ENCODE measurements at regions not wholly inside any gene's neighbourhood (a gene's known extent, or its start where the extent isn't known, plus 50 kb on each side); places are given as distances from the start of the nearest gene placed in this dataset.

GRCh38 chr6:113644861-113645575 is 212.1 kb upstream of the MARCKS start:
- no peak overlapping the region for H3K27ac ChIP-seq
- TF ChIP-seq CTCF (conservative IDR thresholded peaks at IDR 0.05) (no peak), ZFX (IDR thresholded peaks at IDR 0.05) (no peak)

GRCh38 chr6:113645576-113645970 is 211.6 kb upstream of the MARCKS start:
- no peak for TF ChIP-seq ZFX (IDR thresholded peaks at IDR 0.05)
- TF ChIP-seq CTCF (conservative IDR thresholded peaks at IDR 0.05), result no peak
- no peak overlapping the region for H3K27ac ChIP-seq

GRCh38 chr6:113645986-113646385 is 211.2 kb upstream of the MARCKS start:
- TF ChIP-seq CTCF (conservative IDR thresholded peaks at IDR 0.05) (no peak), ZFX (IDR thresholded peaks at IDR 0.05) (no peak)
- no peak overlapping the region for H3K27ac ChIP-seq

- H3K27ac ChIP-seq, result no peak overlapping the region
- TF ChIP-seq ZFX (IDR thresholded peaks at IDR 0.05) (no peak), CTCF (conservative IDR thresholded peaks at IDR 0.05) (no peak)
These were observed 210.4 kb upstream of the MARCKS start for GRCh38 chr6:113646701-113647100.

GRCh38 chr6:113647143-113647889 is 209.8 kb upstream of the MARCKS start:
- no peak for TF ChIP-seq CTCF (conservative IDR thresholded peaks at IDR 0.05)
- TF ChIP-seq ZFX (IDR thresholded peaks at IDR 0.05), result no peak
- no peak overlapping the region for H3K27ac ChIP-seq

- TF ChIP-seq ZFX (IDR thresholded peaks at IDR 0.05) (no peak), CTCF (conservative IDR thresholded peaks at IDR 0.05) (no peak)
- no peak overlapping the region for H3K27ac ChIP-seq
These were observed 208.4 kb upstream of the MARCKS start for GRCh38 chr6:113648698-113649097.

- TF ChIP-seq ZFX (IDR thresholded peaks at IDR 0.05) (no peak), CTCF (conservative IDR thresholded peaks at IDR 0.05) (no peak)
These were observed 207.9 kb upstream of the MARCKS start for GRCh38 chr6:113649276-113649675.

More at GRCh38 chr6:113649276-113649675, 207.9 kb upstream of the MARCKS start:
- no peak overlapping the region for H3K27ac ChIP-seq

Data from C4-2B (cell line).